Endothelial cell (in vitro differentiated cells): ENCODE measurements at regions not wholly inside any gene's neighbourhood (a gene's known extent, or its start where the extent isn't known, plus 50 kb on each side); places are given as distances from the start of the nearest gene placed in this dataset.
A peak's percentile ranks its signal among the peaks of the same experiment; 100 is the strongest.

ENCODE experiments used
- DNase-seq: peaks from one replicate; pipeline ENCODE4 v3.0.0; 2021; ENCODE audit warnings: low spot score
- H3K27ac Mint-ChIP-seq: one replicate; pipeline ENCODE4 v1.8.0; 2021; ENCODE audit warnings: mixed read lengths, inconsistent platforms; ENCODE audit not compliant: unreplicated experiment
- H3K27me3 Mint-ChIP-seq: one replicate; pipeline ENCODE4 v1.8.0; 2021; ENCODE audit warnings: mild to moderate bottlenecking, moderate library complexity, mixed read lengths, inconsistent platforms; ENCODE audit not compliant: unreplicated experiment
- H3K36me3 Mint-ChIP-seq: one replicate; pipeline ENCODE4 v1.8.0; 2021; ENCODE audit warnings: mild to moderate bottlenecking, low read depth, mixed read lengths, inconsistent platforms; ENCODE audit not compliant: unreplicated experiment
- H3K4me1 Mint-ChIP-seq: one replicate; pipeline ENCODE4 v1.8.0; 2021; ENCODE audit warnings: mild to moderate bottlenecking, mixed read lengths, inconsistent platforms; ENCODE audit not compliant: unreplicated experiment
- H3K4me3 Mint-ChIP-seq: one replicate; pipeline ENCODE4 v1.8.0; 2021; ENCODE audit warnings: mild to moderate bottlenecking, mixed read lengths, inconsistent platforms; ENCODE audit not compliant: unreplicated experiment
- H3K9me3 Mint-ChIP-seq: one replicate; pipeline ENCODE4 v1.8.0; 2021; ENCODE audit warnings: mixed read lengths, inconsistent platforms; ENCODE audit not compliant: unreplicated experiment
- TF ChIP-seq, protein P1 (sequence below): fragments of 200-600 bp; sonication (generic); IDR thresholded peaks from one replicate; pipeline ENCODE4 v1.5.0; 2021; ENCODE audit warnings: antibody characterized with exemption; ENCODE audit not compliant: unreplicated experiment

DNA sequence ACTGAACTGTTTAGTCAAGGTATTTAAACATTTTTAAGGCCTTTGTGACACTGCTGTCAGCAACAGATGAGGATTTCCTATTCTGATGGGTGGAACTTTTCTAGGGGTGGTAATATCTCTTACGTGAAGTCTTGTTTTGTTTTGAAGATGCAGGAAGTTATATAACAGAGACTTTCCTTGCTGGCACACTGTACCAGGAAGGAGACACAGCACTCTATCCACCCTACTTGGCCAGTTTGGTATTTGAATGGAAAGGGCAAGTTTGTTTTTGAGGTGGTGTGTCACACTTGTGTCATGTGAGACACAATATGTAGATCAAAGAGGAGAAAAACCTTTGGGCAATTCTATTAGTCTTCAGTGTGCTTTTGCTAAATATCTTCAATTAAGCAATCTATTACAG lies 51.6 kb upstream of the SRP54 start:
- Mint-ChIP-seq H3K4me1 (peaks cover 13% of the 10 kb centered on the region), H3K27ac (peak overlapping the region; percentile 32), H3K4me3 (no peak overlapping the region), H3K9me3 (no peaks in the 10 kb centered on the region), H3K27me3 (no peaks in the 10 kb centered on the region), H3K36me3 (no peaks in the 10 kb centered on the region)
- DNase-seq: no peak
- TF ChIP-seq, protein P1, sequence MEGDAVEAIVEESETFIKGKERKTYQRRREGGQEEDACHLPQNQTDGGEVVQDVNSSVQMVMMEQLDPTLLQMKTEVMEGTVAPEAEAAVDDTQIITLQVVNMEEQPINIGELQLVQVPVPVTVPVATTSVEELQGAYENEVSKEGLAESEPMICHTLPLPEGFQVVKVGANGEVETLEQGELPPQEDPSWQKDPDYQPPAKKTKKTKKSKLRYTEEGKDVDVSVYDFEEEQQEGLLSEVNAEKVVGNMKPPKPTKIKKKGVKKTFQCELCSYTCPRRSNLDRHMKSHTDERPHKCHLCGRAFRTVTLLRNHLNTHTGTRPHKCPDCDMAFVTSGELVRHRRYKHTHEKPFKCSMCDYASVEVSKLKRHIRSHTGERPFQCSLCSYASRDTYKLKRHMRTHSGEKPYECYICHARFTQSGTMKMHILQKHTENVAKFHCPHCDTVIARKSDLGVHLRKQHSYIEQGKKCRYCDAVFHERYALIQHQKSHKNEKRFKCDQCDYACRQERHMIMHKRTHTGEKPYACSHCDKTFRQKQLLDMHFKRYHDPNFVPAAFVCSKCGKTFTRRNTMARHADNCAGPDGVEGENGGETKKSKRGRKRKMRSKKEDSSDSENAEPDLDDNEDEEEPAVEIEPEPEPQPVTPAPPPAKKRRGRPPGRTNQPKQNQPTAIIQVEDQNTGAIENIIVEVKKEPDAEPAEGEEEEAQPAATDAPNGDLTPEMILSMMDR: no peak

DNA sequence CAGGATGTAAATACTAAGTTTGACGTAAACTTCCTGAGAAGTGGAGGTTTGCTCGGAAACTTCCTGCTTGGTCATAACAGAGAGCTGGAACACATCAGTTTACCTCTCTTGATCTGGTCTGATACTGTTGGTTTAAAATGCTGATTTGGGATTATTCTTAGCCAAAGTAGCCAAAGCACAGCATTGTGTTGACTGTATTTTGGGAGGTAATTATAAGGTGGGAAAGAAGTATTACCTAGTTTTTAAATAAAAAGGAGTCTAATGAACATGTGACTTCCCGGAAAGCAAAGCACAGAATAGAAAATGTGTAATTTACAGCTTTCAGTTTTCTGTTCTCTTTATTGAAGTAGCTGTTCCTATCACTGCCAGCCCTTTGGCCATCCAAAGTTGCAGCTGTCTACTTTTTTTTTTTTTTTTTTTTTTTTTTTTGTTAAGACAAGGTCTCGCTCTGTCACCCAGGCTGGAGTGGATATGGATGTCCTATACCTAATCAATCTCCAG lies 52.2 kb upstream of the SRP54 start:
- no peaks in the 10 kb centered on the region for H3K9me3 Mint-ChIP-seq

DNA sequence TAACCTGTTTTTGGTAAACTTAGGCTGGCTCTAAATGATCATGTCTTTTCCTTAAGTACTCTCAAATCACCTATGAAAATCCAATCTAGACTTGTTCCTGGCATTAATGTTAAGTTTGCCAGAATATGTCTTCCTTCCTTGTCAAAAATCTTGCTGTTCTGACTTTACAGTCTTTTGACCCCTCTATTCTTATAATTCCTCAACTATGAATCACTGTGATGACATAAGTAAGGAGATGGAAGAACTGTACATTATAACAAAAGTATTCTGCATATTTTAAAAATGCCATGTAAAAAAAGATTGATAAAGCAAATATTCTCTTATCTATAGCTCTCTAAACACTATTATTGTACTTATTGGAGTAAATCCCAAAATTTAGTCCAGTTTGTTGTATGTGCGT lies 51.4 kb upstream of the BAZ1A start:
- H3K36me3 Mint-ChIP-seq: no peaks in the 10 kb centered on the region
- TF ChIP-seq, protein P1: no peak
- H3K9me3 Mint-ChIP-seq: no peaks in the 10 kb centered on the region
- H3K4me3 Mint-ChIP-seq: no peak overlapping the region
- no peak for DNase-seq
- no peak overlapping the region for H3K27ac Mint-ChIP-seq
- no peaks in the 10 kb centered on the region for H3K27me3 Mint-ChIP-seq
- peaks cover 13% of the 10 kb centered on the region for H3K4me1 Mint-ChIP-seq

More for the DNA sequence above, 52.2 kb upstream of the SRP54 start:
- Mint-ChIP-seq H3K27me3 (no peaks in the 10 kb centered on the region), H3K36me3 (no peaks in the 10 kb centered on the region), H3K4me1 (peaks cover 13% of the 10 kb centered on the region), H3K27ac (peak overlapping the region; percentile 55), H3K4me3 (no peak overlapping the region)
- no peak for DNase-seq
- TF ChIP-seq, protein P1: no peak
